Epithelial cell of proximal tubule (primary cell): ENCODE measurements at regions not wholly inside any gene's neighbourhood (a gene's known extent, or its start where the extent isn't known, plus 50 kb on each side); places are given as distances from the start of the nearest gene placed in this dataset.

Experiments
- DNase-seq: peaks from one replicate; pipeline ENCODE4 v3.0.0-alpha.2; 2011; ENCODE audit warnings: low read depth
- H3K4me3 ChIP-seq: 2 replicates; pipeline ENCODE4 v1.5.1; 2011; ENCODE audit warnings: low read depth, mild to moderate bottlenecking, low read length
- CTCF ChIP-seq: conservative IDR thresholded peaks from 2 replicates; pipeline ENCODE4 v1.5.1; 2012; ENCODE audit warnings: low read depth, mild to moderate bottlenecking, low read length

GRCh38 chr6:54718541-54719023, 128.0 kb upstream of the FAM83B start:
- DNase-seq = no peak

GRCh38 chr6:54719131-54719530, 127.4 kb upstream of the FAM83B start:
- no peak for TF ChIP-seq CTCF
- DNase-seq = no peak
- no peak overlapping the region for H3K4me3 ChIP-seq

More at GRCh38 chr6:54718541-54719023, 128.0 kb upstream of the FAM83B start:
- H3K4me3 ChIP-seq = no peak overlapping the region
- no peak for TF ChIP-seq CTCF

GRCh38 chr6:54719633-54720032, 126.9 kb upstream of the FAM83B start:
- TF ChIP-seq CTCF = no peak
- H3K4me3 ChIP-seq = no peak overlapping the region
- DNase-seq = no peak

- TF ChIP-seq CTCF = no peak
- DNase-seq = peak; percentile 9
- H3K4me3 ChIP-seq = no peak overlapping the region
These were observed 124.2 kb upstream of the FAM83B start for GRCh38 chr6:54722328-54722727.

GRCh38 chr6:54729716-54730115, 116.9 kb upstream of the FAM83B start:
- no peak for TF ChIP-seq CTCF
- no peak overlapping the region for H3K4me3 ChIP-seq
- no peak for DNase-seq

- TF ChIP-seq CTCF = no peak
- no peak for DNase-seq
- no peak overlapping the region for H3K4me3 ChIP-seq
These were observed 115.6 kb upstream of the FAM83B start for GRCh38 chr6:54730767-54731630.

- peak; percentile 35 for TF ChIP-seq CTCF
- DNase-seq = no peak
- H3K4me3 ChIP-seq = no peak overlapping the region
These were observed 109.3 kb upstream of the FAM83B start for GRCh38 chr6:54737247-54737646.
